IMR-90 (cell line): ENCODE measurements at regions not wholly inside any gene's neighbourhood (a gene's known extent, or its start where the extent isn't known, plus 50 kb on each side); places are given as distances from the start of the nearest gene placed in this dataset.

Experiments used
- ATAC-seq: fragments of 200-7000 bp; cut with Tn5 transposase; 2 replicates; pipeline ENCODE4 v1.9.1; 2020; ENCODE audit warnings: low read depth, mild to moderate bottlenecking, moderate library complexity
- BruUV-seq: library from RNA; stranded (reverse); fragments of 400-500 nt; replicated peaks from 2 replicates; lab custom pipeline; 2021; lab: Mats Ljungman, UMichigan
- CTCF ChIA-PET: fragments of 300-600 bp; formaldehyde crosslinking; extraction: SDS; loops from one replicate; lab custom pipeline; 2021; ENCODE audit warnings: antibody characterized with exemption; lab: Yijun Ruan, JAX
- POLR2A ChIA-PET: fragments of 300-600 bp; sonication (Branson Sonifier 250); formaldehyde crosslinking; loops from one replicate; lab custom pipeline; 2022; ENCODE audit warnings: antibody characterized with exemption; ENCODE audit not compliant: unreplicated experiment; lab: Charles Lee
- DNase-seq: peaks from one replicate; pipeline ENCODE4 v3.0.0; 2013
- H2AFZ ChIP-seq: replicated peaks from 2 replicates; pipeline ENCODE3; 2013; ENCODE audit warnings: low read length, mild to moderate bottlenecking; ENCODE audit not compliant: poor library complexity
- H2AK5ac ChIP-seq: 2 replicates; pipeline ENCODE4 v1.6.1; 2013; ENCODE audit warnings: low read depth, low read length, inconsistent platforms
- H2AK9ac ChIP-seq: replicated peaks from 2 replicates; pipeline ENCODE3; 2013; ENCODE audit warnings: mild to moderate bottlenecking, low read depth, low read length, moderate library complexity; ENCODE audit not compliant: poor library complexity
- H2BK120ac ChIP-seq: 2 replicates; pipeline ENCODE4 v1.6.1; 2013; ENCODE audit warnings: low read depth, low read length, inconsistent platforms
- H2BK15ac ChIP-seq: 3 replicates; pipeline ENCODE4 v1.6.1; 2013; ENCODE audit warnings: low read depth, low read length, inconsistent platforms
- H2BK20ac ChIP-seq: 2 replicates; pipeline ENCODE4 v1.6.1; 2013; ENCODE audit warnings: low read depth, mild to moderate bottlenecking, inconsistent platforms, low read length, moderate library complexity
- H2BK5ac ChIP-seq: 2 replicates; pipeline ENCODE4 v1.6.1; 2013; ENCODE audit warnings: mild to moderate bottlenecking, low read depth, low read length, inconsistent platforms; ENCODE audit not compliant: poor library complexity, severe bottlenecking
- H3K14ac ChIP-seq: replicated peaks from 2 replicates; pipeline ENCODE4 v1.6.1; 2013; ENCODE audit warnings: low read depth, low read length, inconsistent platforms
- H3K18ac ChIP-seq: 2 replicates; pipeline ENCODE4 v1.6.1; 2013; ENCODE audit warnings: low read depth, low read length, control low read depth
- H3K23ac ChIP-seq: 2 replicates; pipeline ENCODE4 v1.6.1; 2013; ENCODE audit warnings: low read depth, low read length, inconsistent platforms
- H3K27ac ChIP-seq: 2 replicates; pipeline ENCODE4 v1.5.1; 2013; ENCODE audit warnings: mild to moderate bottlenecking, control low read depth, low read length; ENCODE audit not compliant: insufficient read depth
- H3K27me3 ChIP-seq: 2 replicates; pipeline ENCODE4 v1.6.1; 2013; ENCODE audit warnings: low read length; ENCODE audit not compliant: control insufficient read depth, insufficient read depth
- H3K36me3 ChIP-seq: 2 replicates; pipeline ENCODE4 v1.6.1; 2013; ENCODE audit warnings: low read length, mixed read lengths; ENCODE audit not compliant: control insufficient read depth, insufficient read depth
- H3K4ac ChIP-seq: 2 replicates; pipeline ENCODE4 v1.6.1; 2013; ENCODE audit warnings: low read depth, low read length, inconsistent platforms
- H3K4me1 ChIP-seq: 2 replicates; pipeline ENCODE4 v1.6.1; 2013; ENCODE audit warnings: low read length, mixed read lengths; ENCODE audit not compliant: control insufficient read depth, insufficient read depth
- H3K4me2 ChIP-seq: 2 replicates; pipeline ENCODE4 v1.6.1; 2013; ENCODE audit warnings: low read depth, mild to moderate bottlenecking, control low read depth, low read length, moderate library complexity
- H3K4me3 ChIP-seq: 2 replicates; pipeline ENCODE4 v1.5.1; 2013; ENCODE audit warnings: low read depth, mild to moderate bottlenecking, control low read depth, low read length, moderate library complexity; ENCODE audit not compliant: insufficient read depth
- H3K56ac ChIP-seq: 2 replicates; pipeline ENCODE4 v1.6.1; 2013; ENCODE audit warnings: low read length, inconsistent platforms; ENCODE audit not compliant: insufficient read depth; ENCODE audit errors: extremely low read depth
- H3K79me1 ChIP-seq, 2 experiments: 2 replicates each; pipeline ENCODE4 v1.6.1; 2013; ENCODE audit warnings: low read length in 2 of 2, inconsistent platforms in 1 of 2, low read depth in 1 of 2
- H3K9ac ChIP-seq: 2 replicates; pipeline ENCODE4 v1.6.1; 2013; ENCODE audit warnings: low read depth, low read length, control low read depth
- H3K9me1 ChIP-seq: 2 replicates; pipeline ENCODE4 v1.6.1; 2013; ENCODE audit warnings: low read length, inconsistent platforms; ENCODE audit not compliant: insufficient read depth
- H3K9me3 ChIP-seq: 2 replicates; pipeline ENCODE4 v1.6.1; 2013; ENCODE audit warnings: low read length; ENCODE audit not compliant: control insufficient read depth, insufficient read depth
- H4K20me1 ChIP-seq: 2 replicates; pipeline ENCODE4 v1.6.1; 2013; ENCODE audit warnings: low read length, inconsistent platforms; ENCODE audit not compliant: insufficient read depth
- H4K5ac ChIP-seq: 2 replicates; pipeline ENCODE4 v1.6.1; 2013; ENCODE audit warnings: mild to moderate bottlenecking, low read depth, low read length, control low read depth
- H4K8ac ChIP-seq, 2 experiments: 2 replicates each; pipeline ENCODE4 v1.6.1; 2013; ENCODE audit warnings: low read depth in 2 of 2, low read length in 2 of 2, control low read depth in 1 of 2, inconsistent platforms in 1 of 2
- H4K91ac ChIP-seq: 2 replicates; pipeline ENCODE4 v1.6.1; 2013; ENCODE audit warnings: low read depth, low read length, inconsistent platforms; ENCODE audit not compliant: insufficient read depth
- CEBPB ChIP-seq: IDR thresholded peaks from 2 replicates; pipeline ENCODE4 v1.6.1; 2012; ENCODE audit warnings: low read depth, low read length, improper control_type of control experiment
- ELK1 ChIP-seq: fragments of 150-350 bp; IDR thresholded peaks from 2 replicates; pipeline ENCODE4 v1.6.1; 2016; ENCODE audit warnings: low read depth, mild to moderate bottlenecking, low read length, moderate library complexity, borderline replicate concordance
- FOS ChIP-seq: fragments of 150-350 bp; IDR thresholded peaks from 2 replicates; pipeline ENCODE4 v1.6.1; 2016; ENCODE audit warnings: low read depth, low read length
- MAFK ChIP-seq: IDR thresholded peaks from 2 replicates; pipeline ENCODE4 v1.6.1; 2012; ENCODE audit warnings: low read depth, low read length, improper control_type of control experiment
- MAZ ChIP-seq: IDR thresholded peaks from 2 replicates; pipeline ENCODE4 v1.6.1; 2012; ENCODE audit warnings: low read depth, mild to moderate bottlenecking, low read length, improper control_type of control experiment, moderate library complexity, borderline replicate concordance
- MXI1 ChIP-seq: IDR thresholded peaks from 2 replicates; pipeline ENCODE4 v1.6.1; 2012; ENCODE audit warnings: low read depth, mild to moderate bottlenecking, low read length, moderate library complexity, borderline replicate concordance
- POLR2A ChIP-seq: IDR thresholded peaks from 2 replicates; pipeline ENCODE4 v1.6.1; 2012; ENCODE audit warnings: mild to moderate bottlenecking, low read depth, low read length
- RFX5 ChIP-seq: IDR thresholded peaks from 2 replicates; pipeline ENCODE4 v1.8.0; 2012; ENCODE audit warnings: low read depth, mild to moderate bottlenecking, low read length, moderate library complexity
- SMC3 ChIP-seq: fragments of 150-350 bp; IDR thresholded peaks from 2 replicates; pipeline ENCODE4 v1.6.1; 2016; ENCODE audit warnings: low read depth, mild to moderate bottlenecking, antibody characterized with exemption, low read length, moderate library complexity
- WGBS, 2 experiments: methylation state at CpG; one replicate each; pipeline versions ENCODE4 v1.1.5 to v1.1.7; 2013; ENCODE audit warnings: missing lambda C conversion rate in 2 of 2; ENCODE audit not compliant: insufficient read length in 1 of 2; ENCODE audit errors: extremely low coverage in 2 of 2; 5-methylcytosine and 5-hydroxymethylcytosine counted together
- dilution Hi-C: fragments of 300-500 bp; cut with HindIII; formaldehyde crosslinking; loops from one replicate; pipeline ENCODE4 v1.14.3; 2018; ENCODE audit warnings: low sequenced_read_pairs; ENCODE audit not compliant: unreplicated experiment
- in situ Hi-C: fragments of 300-500 bp; cut with MboI; formaldehyde crosslinking; loops from 3 replicates; pipeline ENCODE4 v1.14.3; 2019; ENCODE audit warnings: low sequenced_read_pairs, inconsistent platforms, mixed read lengths
- intact Hi-C: fragments of 100-400 bp; cut with micrococcal nuclease; formaldehyde crosslinking; loops from 2 replicates; pipeline ENCODE4 v1.10.0; 2022

- Histone ChIP-seq H3K14ac (no peak overlapping the region), H3K4me2 (no peak overlapping the region), H2AFZ (no peak overlapping the region), H3K4ac (no peak overlapping the region), H3K9me1 (no peaks in the 10 kb centered on the region), H3K4me1 (no peaks in the 10 kb centered on the region), H2BK15ac (no peak overlapping the region), H3K18ac (no peak overlapping the region), H2BK120ac (no peak overlapping the region), H3K36me3 (no peaks in the 10 kb centered on the region), H3K56ac (no peak overlapping the region), H4K5ac (no peak overlapping the region), H3K4me3 (no peak overlapping the region), H3K9me3 (no peaks in the 10 kb centered on the region), H3K9ac (no peak overlapping the region), H3K79me1 (no peaks in the 10 kb centered on the region), H3K27me3 (no peaks in the 10 kb centered on the region), H2AK5ac (no peak overlapping the region), H2AK9ac (no peak overlapping the region), H3K23ac (no peak overlapping the region), H4K20me1 (no peaks in the 10 kb centered on the region), H3K27ac (no peak overlapping the region), H2BK20ac (no peak overlapping the region), H4K91ac (no peak overlapping the region), H2BK5ac (no peak overlapping the region), H4K8ac (no peak overlapping the region)
- intact Hi-C loops, result no loop called here
- ChIA-PET POLR2A (no interaction called here), CTCF (no interaction called here)
- no peak for TF ChIP-seq ELK1
- no peak for TF ChIP-seq SMC3
- no peak for TF ChIP-seq RFX5
- TF ChIP-seq FOS, result no peak
- no peak for TF ChIP-seq MXI1
- no peak for TF ChIP-seq MAFK
- TF ChIP-seq CEBPB, result no peak
- TF ChIP-seq MAZ, result no peak
- TF ChIP-seq POLR2A, result no peak
- in situ Hi-C loops, result no loop called here
- BruUV-seq, result no TSS peak
- no CpG with 5 or more reads among the region's 1 CpG for WGBS, 2 experiments
- DNase-seq (no peak), ATAC-seq (no peak)
- dilution Hi-C loops, result no loop called here
Observed at GRCh38 chrX:122586831-122587230, 597.2 kb upstream of the GRIA3 start.
